ENCODE measurements at regions not wholly inside any gene's neighbourhood (a gene's known extent, or its start where the extent isn't known, plus 50 kb on each side); places are given as distances from the start of the nearest gene placed in this dataset.

DNA sequence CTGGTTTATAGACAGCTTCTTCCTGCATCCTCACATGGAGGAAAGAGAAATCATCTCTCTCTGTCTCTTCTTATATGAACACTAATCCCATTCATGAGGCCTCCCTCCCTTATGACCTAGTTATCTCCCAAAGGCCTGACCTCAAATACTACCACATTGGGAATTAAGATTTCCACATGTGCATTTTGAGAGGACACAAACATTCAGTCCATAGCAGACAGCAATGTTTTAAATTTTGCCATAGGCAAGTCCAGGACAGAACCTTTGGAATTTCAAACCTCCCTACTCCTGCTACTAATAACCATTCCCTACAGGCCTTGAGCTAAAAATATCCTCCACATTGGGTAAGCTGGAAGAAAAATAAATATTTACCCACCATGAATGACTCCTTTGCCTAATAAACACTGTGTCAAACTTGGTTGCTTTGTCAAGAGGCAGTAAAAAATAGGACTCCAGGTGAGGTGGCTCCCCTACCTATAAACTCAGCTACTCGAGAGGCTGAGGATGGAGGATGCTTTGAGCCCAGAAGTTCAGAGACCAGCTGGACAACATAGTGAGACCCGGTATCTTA lies 113.7 kb downstream of the ZNF281 start:
- no peak for TF ChIP-seq POLR2A (IDR thresholded peaks at IDR 0.05)
- TF ChIP-seq, protein P1, sequence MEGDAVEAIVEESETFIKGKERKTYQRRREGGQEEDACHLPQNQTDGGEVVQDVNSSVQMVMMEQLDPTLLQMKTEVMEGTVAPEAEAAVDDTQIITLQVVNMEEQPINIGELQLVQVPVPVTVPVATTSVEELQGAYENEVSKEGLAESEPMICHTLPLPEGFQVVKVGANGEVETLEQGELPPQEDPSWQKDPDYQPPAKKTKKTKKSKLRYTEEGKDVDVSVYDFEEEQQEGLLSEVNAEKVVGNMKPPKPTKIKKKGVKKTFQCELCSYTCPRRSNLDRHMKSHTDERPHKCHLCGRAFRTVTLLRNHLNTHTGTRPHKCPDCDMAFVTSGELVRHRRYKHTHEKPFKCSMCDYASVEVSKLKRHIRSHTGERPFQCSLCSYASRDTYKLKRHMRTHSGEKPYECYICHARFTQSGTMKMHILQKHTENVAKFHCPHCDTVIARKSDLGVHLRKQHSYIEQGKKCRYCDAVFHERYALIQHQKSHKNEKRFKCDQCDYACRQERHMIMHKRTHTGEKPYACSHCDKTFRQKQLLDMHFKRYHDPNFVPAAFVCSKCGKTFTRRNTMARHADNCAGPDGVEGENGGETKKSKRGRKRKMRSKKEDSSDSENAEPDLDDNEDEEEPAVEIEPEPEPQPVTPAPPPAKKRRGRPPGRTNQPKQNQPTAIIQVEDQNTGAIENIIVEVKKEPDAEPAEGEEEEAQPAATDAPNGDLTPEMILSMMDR (IDR thresholded peaks at IDR 0.05): no peak
